NCI-H82 treated with DMSO at 0.1 percent for 48 hours (cell line): ENCODE measurements at regions not wholly inside any gene's neighbourhood (a gene's known extent, or its start where the extent isn't known, plus 50 kb on each side); places are given as distances from the start of the nearest gene placed in this dataset.
"Not testable (repeated sequence)": the region's sequence is repeated elsewhere in the genome, so short reads cannot be mapped to it uniquely, and the experiment has no call there.

Experiments used
- DNase-seq: peaks from one replicate; lab custom pipeline; 2025; ENCODE audit not compliant: unreplicated experiment; lab: John Stamatoyannopoulos, UW

- DNase-seq: no peak
Observed at GRCh38 chr4:132646186-132646585, 502.9 kb upstream of the PCDH10 start.

GRCh38 chr4:132651196-132651595, 497.9 kb upstream of the PCDH10 start:
- DNase-seq: no peak

GRCh38 chr4:132660181-132660580, 488.9 kb upstream of the PCDH10 start:
- DNase-seq: no peak

- DNase-seq: no peak
Observed at GRCh38 chr4:132662456-132662855, 486.6 kb upstream of the PCDH10 start.

- DNase-seq: no peak
Observed at GRCh38 chr4:132669786-132670185, 479.3 kb upstream of the PCDH10 start.

GRCh38 chr4:132670557-132670956, 478.5 kb upstream of the PCDH10 start:
- DNase-seq: no peak

- no peak for DNase-seq
Observed at GRCh38 chr4:132683957-132684356, 465.1 kb upstream of the PCDH10 start.

GRCh38 chr4:132691026-132691425, 458.1 kb upstream of the PCDH10 start:
- no peak for DNase-seq

- DNase-seq: no peak
Observed at GRCh38 chr4:132691668-132692067, 457.4 kb upstream of the PCDH10 start.

GRCh38 chr4:132694775-132695174, 454.3 kb upstream of the PCDH10 start:
- no peak for DNase-seq

- DNase-seq: not testable (repeated sequence)
Observed at GRCh38 chr4:132697505-132697904, 451.6 kb upstream of the PCDH10 start.

- no peak for DNase-seq
Observed at GRCh38 chr4:132707955-132708354, 441.1 kb upstream of the PCDH10 start.

- no peak for DNase-seq
Observed at GRCh38 chr4:132709056-132709455, 440.0 kb upstream of the PCDH10 start.

GRCh38 chr4:132710971-132711370, 438.1 kb upstream of the PCDH10 start:
- no peak for DNase-seq

- DNase-seq: no peak
Observed at GRCh38 chr4:132737344-132737743, 411.8 kb upstream of the PCDH10 start.

- no peak for DNase-seq
Observed at GRCh38 chr4:132759199-132759780, 389.8 kb upstream of the PCDH10 start.

GRCh38 chr4:132763465-132763864, 385.6 kb upstream of the PCDH10 start:
- no peak for DNase-seq

- no peak for DNase-seq
Observed at GRCh38 chr4:132767901-132768300, 381.2 kb upstream of the PCDH10 start.

GRCh38 chr4:132770776-132771175, 378.3 kb upstream of the PCDH10 start:
- no peak for DNase-seq

- no peak for DNase-seq
Observed at GRCh38 chr4:132792310-132792709, 356.8 kb upstream of the PCDH10 start.

- DNase-seq: no peak
Observed at GRCh38 chr4:132797856-132798255, 351.2 kb upstream of the PCDH10 start.

GRCh38 chr4:132809298-132810032, 339.6 kb upstream of the PCDH10 start:
- DNase-seq: no peak

- DNase-seq: not testable (repeated sequence)
Observed at GRCh38 chr4:132813061-132813460, 336.0 kb upstream of the PCDH10 start.
